ENCODE measurements at regions not wholly inside any gene's neighbourhood (a gene's known extent, or its start where the extent isn't known, plus 50 kb on each side); places are given as distances from the start of the nearest gene placed in this dataset.

- intact Hi-C loops (cut with micrococcal nuclease): no loop called here
- Histone ChIP-seq H3K27me3 (ENCODE audit: control insufficient read depth, insufficient read depth, low read length) (peaks cover 4% of the 10 kb centered on the region), H3K4me3 (ENCODE audit: low read length) (no peak overlapping the region), H3K9me3 (ENCODE audit: control insufficient read depth, insufficient read depth, low read length) (no peaks in the 10 kb centered on the region), H3K36me3 (ENCODE audit: control insufficient read depth, insufficient read depth, low read length) (no peaks in the 10 kb centered on the region), H3K27ac (ENCODE audit: low read length) (no peak overlapping the region), H3K4me1 (ENCODE audit: control insufficient read depth, insufficient read depth, low read length) (peaks cover 20% of the 10 kb centered on the region)
- Mint-ChIP-seq H3K4me1 (peaks cover 12 to 19% of the 10 kb centered on the region in 2 donors), H3K27me3 (ENCODE audit: low read depth in 2 of 2) (peaks cover 33 to 50% of the 10 kb centered on the region in 2 donors), H3K27ac (no peak overlapping the region), H3K9me3 (no peaks in the 10 kb centered on the region), H3K36me3 (no peaks in the 10 kb centered on the region), H3K4me3 (no peak overlapping the region)
- DNase-seq: no peak
- no peak for TF ChIP-seq CTCF (IDR thresholded peaks at IDR 0.05)
- WGBS (ENCODE audit: insufficient coverage): 89% methylated on average over 6 of the region's 7 CpGs
- ATAC-seq: no peak
Observed at GRCh38 chr3:72179107-72179464, 394.1 kb upstream of the PROK2 start.

GRCh38 chr3:72178463-72179106 is 393.6 kb upstream of the PROK2 start:
- Histone ChIP-seq H3K27ac (ENCODE audit: low read length) (no peak overlapping the region), H3K27me3 (ENCODE audit: control insufficient read depth, insufficient read depth, low read length) (peaks cover 4% of the 10 kb centered on the region), H3K4me1 (ENCODE audit: control insufficient read depth, insufficient read depth, low read length) (peaks cover 20% of the 10 kb centered on the region), H3K9me3 (ENCODE audit: control insufficient read depth, insufficient read depth, low read length) (no peaks in the 10 kb centered on the region), H3K36me3 (ENCODE audit: control insufficient read depth, insufficient read depth, low read length) (no peaks in the 10 kb centered on the region), H3K4me3 (ENCODE audit: low read length) (no peak overlapping the region)
- H3K4me3 Mint-ChIP-seq: no peak overlapping the region
- DNase-seq: no peak
- H3K4me1 Mint-ChIP-seq: peaks cover 12 to 19% of the 10 kb centered on the region in 2 donors
- TF ChIP-seq CTCF (IDR thresholded peaks at IDR 0.05): no peak
- no peaks in the 10 kb centered on the region for H3K9me3 Mint-ChIP-seq
- no peak overlapping the region for H3K27ac Mint-ChIP-seq
- no peak for ATAC-seq
- peaks cover 33 to 55% of the 10 kb centered on the region in 2 donors for H3K27me3 Mint-ChIP-seq (ENCODE audit: low read depth in 2 of 2)
- WGBS (ENCODE audit: insufficient coverage): 72% methylated on average over 2 of the region's 3 CpGs
- intact Hi-C loops (cut with micrococcal nuclease): no loop called here
- no peaks in the 10 kb centered on the region for H3K36me3 Mint-ChIP-seq

DNA sequence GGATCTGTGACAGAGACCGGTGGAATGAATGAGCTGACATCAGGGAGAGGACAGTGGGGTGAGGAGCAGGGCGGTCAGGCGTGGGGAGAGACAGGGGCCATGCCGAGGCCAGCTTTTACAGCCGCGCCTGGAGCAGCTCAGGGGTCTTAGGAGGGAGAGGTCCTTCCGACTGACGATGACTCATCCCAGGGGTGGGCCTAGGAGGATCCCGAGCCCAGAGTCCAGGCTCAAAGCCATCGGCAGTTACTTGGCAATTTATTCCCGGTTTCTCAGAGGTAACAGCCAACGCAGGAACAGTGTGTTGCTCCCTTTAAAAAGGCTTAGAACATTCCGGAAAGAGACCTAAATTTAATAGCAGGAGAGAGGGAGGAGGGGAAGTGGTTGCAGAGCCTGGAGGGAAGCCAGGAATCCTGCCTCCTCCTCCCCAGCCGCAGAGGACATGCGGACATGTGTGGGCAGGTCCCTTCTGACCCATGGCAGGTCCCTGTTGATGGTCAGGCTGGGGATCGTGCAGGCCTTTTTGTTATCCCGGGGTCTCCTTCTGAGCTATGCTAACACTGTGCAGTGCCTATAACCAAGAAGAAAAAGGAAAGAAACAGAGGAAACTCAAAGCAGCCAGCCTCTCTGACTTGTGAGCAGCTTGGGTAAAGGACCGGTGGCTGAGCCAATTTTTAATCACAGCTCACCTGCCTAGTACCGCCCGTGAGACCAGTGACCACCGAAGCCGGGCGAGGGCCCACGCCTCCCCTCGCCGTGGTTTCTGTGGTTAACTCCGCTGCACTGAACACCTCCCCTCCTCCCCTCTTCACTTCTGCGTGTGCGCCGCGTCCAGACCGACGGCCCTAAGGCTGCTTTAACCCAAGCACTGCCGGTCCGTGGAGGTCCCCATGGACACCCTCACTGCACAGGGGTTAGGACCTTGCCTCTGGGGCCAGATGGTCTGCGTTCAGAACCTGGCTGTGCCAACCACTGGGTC is 392.4 kb upstream of the PROK2 start:
- WGBS (ENCODE audit: insufficient coverage): 11% methylated on average over 36 of the region's 36 CpGs
- H3K27me3 Mint-ChIP-seq (ENCODE audit: low read depth in 2 of 2): peaks cover 32 to 49% of the 10 kb centered on the region in 2 donors
- DNase-seq: no peak
- Histone ChIP-seq H3K9me3 (ENCODE audit: control insufficient read depth, insufficient read depth, low read length) (no peaks in the 10 kb centered on the region), H3K36me3 (ENCODE audit: control insufficient read depth, insufficient read depth, low read length) (no peaks in the 10 kb centered on the region), H3K4me1 (ENCODE audit: control insufficient read depth, insufficient read depth, low read length) (peaks cover 20% of the 10 kb centered on the region), H3K4me3 (ENCODE audit: low read length) (no peak overlapping the region), H3K27ac (ENCODE audit: low read length) (no peak overlapping the region), H3K27me3 (ENCODE audit: control insufficient read depth, insufficient read depth, low read length) (peaks cover 4% of the 10 kb centered on the region)
- peak overlapping the region; percentile 38 for H3K4me3 Mint-ChIP-seq
- peak overlapping the region in 1 of 2 donors; percentile 50 for H3K27ac Mint-ChIP-seq
- peaks cover 12 to 19% of the 10 kb centered on the region in 2 donors for H3K4me1 Mint-ChIP-seq
- ATAC-seq: peak; percentile 35 to 59 (median 38)
- H3K9me3 Mint-ChIP-seq: no peaks in the 10 kb centered on the region
- TF ChIP-seq CTCF (IDR thresholded peaks at IDR 0.05): no peak
- no peaks in the 10 kb centered on the region for H3K36me3 Mint-ChIP-seq
- intact Hi-C loops (cut with micrococcal nuclease): no loop called here
